Peyer's patch (tissue), 4 donors: ENCODE measurements at regions not wholly inside any gene's neighbourhood (a gene's known extent, or its start where the extent isn't known, plus 50 kb on each side); places are given as distances from the start of the nearest gene placed in this dataset.

ENCODE experiments used
- DNase-seq, 3 donors: peaks; one replicate each; pipeline ENCODE4 v3.0.0-alpha.2; 2017 to 2019
- H3K27ac ChIP-seq, 4 donors: fragments of 200-600 bp; sonication (generic); one replicate each; pipeline ENCODE4 v1.5.1; 2016 to 2019
- H3K27me3 ChIP-seq, 2 donors: fragments of 200-600 bp; sonication (generic); one replicate each; pipeline ENCODE4 v1.5.1; 2019
- H3K36me3 ChIP-seq, 3 donors: fragments of 200-600 bp; sonication (generic); one replicate each; pipeline ENCODE4 v1.5.1; 2016 to 2019
- H3K4me1 ChIP-seq, 4 donors: fragments of 200-600 bp; sonication (generic); one replicate each; pipeline ENCODE4 v1.5.1; 2016 to 2019
- H3K4me3 ChIP-seq, 4 donors: fragments of 200-600 bp; sonication (generic); 1 replicate in 3 of 4; 2 replicates in 1 of 4; pipeline ENCODE4 v1.5.1; 2016 to 2019; ENCODE audit warnings: mild to moderate bottlenecking in 1 of 4
- H3K9me3 ChIP-seq, 4 donors: fragments of 200-600 bp; sonication (generic); one replicate each; pipeline ENCODE4 v1.5.1; 2016 to 2019; ENCODE audit warnings: mild to moderate bottlenecking in 1 of 4
- CTCF ChIP-seq, 6 experiments: fragments of 450-650 bp in 4 of 6; fragments of 200-600 bp in 2 of 6; sonication (generic) in 1 of 6; IDR thresholded peaks; one replicate each; pipeline ENCODE4 v1.5.1; 2017 to 2019; ENCODE audit warnings: antibody characterized with exemption in 6 of 6, mild to moderate bottlenecking in 3 of 6, moderate library complexity in 1 of 6
- POLR2A ChIP-seq, 2 donors: fragments of 450-650 bp; IDR thresholded peaks; one replicate each; pipeline ENCODE4 v1.5.1; 2017; ENCODE audit warnings: antibody characterized with exemption in 2 of 2, mild to moderate bottlenecking in 2 of 2, moderate library complexity in 2 of 2

GRCh38 chr14:28673056-28673455, 93.5 kb upstream of the FOXG1 start:
- H3K9me3 ChIP-seq: no peaks in the 10 kb centered on the region
- no peaks in the 10 kb centered on the region for H3K4me1 ChIP-seq
- TF ChIP-seq CTCF (IDR thresholded peaks at IDR 0.05) (no peak), POLR2A (IDR thresholded peaks at IDR 0.05) (no peak)
- DNase-seq: no peak
- no peaks in the 10 kb centered on the region for H3K36me3 ChIP-seq
- no peak overlapping the region for H3K27ac ChIP-seq
- no peak overlapping the region for H3K4me3 ChIP-seq
- H3K27me3 ChIP-seq: no peaks in the 10 kb centered on the region

GRCh38 chr14:28676479-28676878, 90.1 kb upstream of the FOXG1 start:
- no peak overlapping the region for H3K27ac ChIP-seq
- H3K36me3 ChIP-seq: no peaks in the 10 kb centered on the region
- no peaks in the 10 kb centered on the region for H3K27me3 ChIP-seq
- H3K9me3 ChIP-seq: no peaks in the 10 kb centered on the region
- no peak overlapping the region for H3K4me3 ChIP-seq
- DNase-seq: no peak
- no peaks in the 10 kb centered on the region for H3K4me1 ChIP-seq
- TF ChIP-seq POLR2A (IDR thresholded peaks at IDR 0.05): no peak
- TF ChIP-seq CTCF (IDR thresholded peaks at IDR 0.05): no peak

- TF ChIP-seq POLR2A (IDR thresholded peaks at IDR 0.05) (no peak), CTCF (IDR thresholded peaks at IDR 0.05) (no peak)
- no peaks in the 10 kb centered on the region for H3K4me1 ChIP-seq
- no peaks in the 10 kb centered on the region for H3K27me3 ChIP-seq
Measured at GRCh38 chr14:28677381-28677780, 89.2 kb upstream of the FOXG1 start.

GRCh38 chr14:28678887-28679286, 87.7 kb upstream of the FOXG1 start:
- Histone ChIP-seq H3K9me3 (no peaks in the 10 kb centered on the region), H3K27me3 (no peaks in the 10 kb centered on the region), H3K36me3 (no peaks in the 10 kb centered on the region), H3K4me3 (no peak overlapping the region), H3K27ac (no peak overlapping the region), H3K4me1 (no peaks in the 10 kb centered on the region)
- no peak for TF ChIP-seq CTCF (IDR thresholded peaks at IDR 0.05)
- no peak for TF ChIP-seq POLR2A (IDR thresholded peaks at IDR 0.05)
- no peak for DNase-seq

More at GRCh38 chr14:28677381-28677780, 89.2 kb upstream of the FOXG1 start:
- no peak for DNase-seq
- Histone ChIP-seq H3K9me3 (no peaks in the 10 kb centered on the region), H3K4me3 (no peak overlapping the region), H3K36me3 (no peaks in the 10 kb centered on the region), H3K27ac (no peak overlapping the region)

- no peaks in the 10 kb centered on the region for H3K4me1 ChIP-seq
- no peaks in the 10 kb centered on the region for H3K27me3 ChIP-seq
- H3K4me3 ChIP-seq: no peak overlapping the region
- H3K36me3 ChIP-seq: no peaks in the 10 kb centered on the region
- DNase-seq: no peak
- TF ChIP-seq CTCF (IDR thresholded peaks at IDR 0.05) (no peak), POLR2A (IDR thresholded peaks at IDR 0.05) (no peak)
- no peaks in the 10 kb centered on the region for H3K9me3 ChIP-seq
- H3K27ac ChIP-seq: no peak overlapping the region
Measured at GRCh38 chr14:28681681-28682080, 84.9 kb upstream of the FOXG1 start.

GRCh38 chr14:28690029-28690692, 76.4 kb upstream of the FOXG1 start:
- Histone ChIP-seq H3K4me1 (no peaks in the 10 kb centered on the region), H3K9me3 (no peaks in the 10 kb centered on the region), H3K36me3 (no peaks in the 10 kb centered on the region), H3K27me3 (no peaks in the 10 kb centered on the region), H3K4me3 (no peak overlapping the region), H3K27ac (no peak overlapping the region)
- DNase-seq: no peak
- no peak for TF ChIP-seq CTCF (IDR thresholded peaks at IDR 0.05)
- TF ChIP-seq POLR2A (IDR thresholded peaks at IDR 0.05): no peak
